Neural progenitor cell (in vitro differentiated cells): ENCODE measurements at regions not wholly inside any gene's neighbourhood (a gene's known extent, or its start where the extent isn't known, plus 50 kb on each side); places are given as distances from the start of the nearest gene placed in this dataset.

Experiments
- EZH2 ChIP-seq: fragments of 200-600 bp; sonication (generic); IDR thresholded peaks from 2 replicates; pipeline ENCODE4 v1.6.1; 2017; ENCODE audit warnings: antibody characterized with exemption, mild to moderate bottlenecking, moderate library complexity
- EZH2phosphoT487 ChIP-seq: fragments of 200-600 bp; sonication (generic); IDR thresholded peaks from 2 replicates; pipeline ENCODE4 v1.6.1; 2017; ENCODE audit warnings: antibody characterized with exemption
- TF ChIP-seq, protein P1 (sequence below): fragments of 200-600 bp; sonication (generic); IDR thresholded peaks from 2 replicates; pipeline ENCODE4 v1.5.1; 2017; ENCODE audit warnings: antibody characterized with exemption, mild to moderate bottlenecking

GRCh38 chr1:168824418-168825065 lies 95.5 kb upstream of the DPT start:
- TF ChIP-seq, protein P1, sequence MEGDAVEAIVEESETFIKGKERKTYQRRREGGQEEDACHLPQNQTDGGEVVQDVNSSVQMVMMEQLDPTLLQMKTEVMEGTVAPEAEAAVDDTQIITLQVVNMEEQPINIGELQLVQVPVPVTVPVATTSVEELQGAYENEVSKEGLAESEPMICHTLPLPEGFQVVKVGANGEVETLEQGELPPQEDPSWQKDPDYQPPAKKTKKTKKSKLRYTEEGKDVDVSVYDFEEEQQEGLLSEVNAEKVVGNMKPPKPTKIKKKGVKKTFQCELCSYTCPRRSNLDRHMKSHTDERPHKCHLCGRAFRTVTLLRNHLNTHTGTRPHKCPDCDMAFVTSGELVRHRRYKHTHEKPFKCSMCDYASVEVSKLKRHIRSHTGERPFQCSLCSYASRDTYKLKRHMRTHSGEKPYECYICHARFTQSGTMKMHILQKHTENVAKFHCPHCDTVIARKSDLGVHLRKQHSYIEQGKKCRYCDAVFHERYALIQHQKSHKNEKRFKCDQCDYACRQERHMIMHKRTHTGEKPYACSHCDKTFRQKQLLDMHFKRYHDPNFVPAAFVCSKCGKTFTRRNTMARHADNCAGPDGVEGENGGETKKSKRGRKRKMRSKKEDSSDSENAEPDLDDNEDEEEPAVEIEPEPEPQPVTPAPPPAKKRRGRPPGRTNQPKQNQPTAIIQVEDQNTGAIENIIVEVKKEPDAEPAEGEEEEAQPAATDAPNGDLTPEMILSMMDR = no peak
- TF ChIP-seq EZH2 = no peak
- no peak for TF ChIP-seq EZH2phosphoT487
